Bone marrow (tissue), 2 donors: ENCODE measurements at regions not wholly inside any gene's neighbourhood (a gene's known extent, or its start where the extent isn't known, plus 50 kb on each side); places are given as distances from the start of the nearest gene placed in this dataset.
A peak's percentile ranks its signal among the peaks of the same experiment; 100 is the strongest.

Source experiments
- DNase-seq, 2 donors: peaks; one replicate each; lab custom pipeline; 2025; lab: John Stamatoyannopoulos, UW

DNA sequence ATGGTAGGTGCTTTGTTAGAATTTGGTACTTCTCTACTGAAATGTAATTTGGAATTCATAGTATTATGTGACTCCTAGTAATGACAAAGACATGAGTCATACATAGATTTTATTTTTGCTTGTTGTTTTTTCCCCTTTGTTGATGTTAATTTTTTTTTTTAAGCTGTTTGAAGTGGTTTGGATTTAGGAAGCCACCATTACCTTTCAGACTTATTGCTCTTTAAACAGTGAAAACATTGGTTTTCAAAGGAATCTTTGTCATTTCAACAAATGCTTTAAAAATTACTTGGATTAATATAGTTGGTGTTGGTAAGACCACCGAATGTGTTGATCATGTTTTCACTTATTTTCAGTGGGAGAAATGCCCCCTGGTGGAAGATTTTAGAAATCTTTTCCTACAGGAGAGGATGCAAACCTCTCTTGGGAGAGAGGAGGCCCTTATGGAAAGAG, 170.1 kb upstream of the PITX1 start:
- no peak for DNase-seq

- no peak for DNase-seq
These were observed 169.6 kb upstream of the PITX1 start for GRCh38 chr5:135203593-135204036.

DNA sequence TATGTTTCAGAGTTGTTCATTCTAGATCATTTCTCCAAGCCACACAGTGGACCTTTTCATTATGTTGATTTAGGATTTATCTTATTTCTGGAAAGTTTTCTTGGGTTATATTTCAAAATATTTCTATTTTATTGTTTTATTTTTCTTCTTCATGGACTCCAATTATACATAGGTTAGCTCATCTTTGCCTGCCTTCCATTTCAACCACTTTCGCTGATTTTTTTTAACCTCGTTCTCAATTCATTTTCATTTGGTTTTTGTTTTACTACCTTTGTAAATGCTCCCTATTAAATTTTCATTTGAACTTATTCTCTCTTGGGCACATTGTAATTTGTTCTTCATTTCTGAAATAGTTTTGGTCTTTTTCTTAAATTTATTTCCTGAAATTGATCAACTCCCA, 169.0 kb upstream of the PITX1 start:
- no peak for DNase-seq

GRCh38 chr5:135199919-135200318, 165.9 kb upstream of the PITX1 start:
- DNase-seq, result no peak

GRCh38 chr5:135196483-135196882, 162.5 kb upstream of the PITX1 start:
- no peak for DNase-seq

GRCh38 chr5:135195270-135195608, 161.2 kb upstream of the PITX1 start:
- no peak for DNase-seq

DNA sequence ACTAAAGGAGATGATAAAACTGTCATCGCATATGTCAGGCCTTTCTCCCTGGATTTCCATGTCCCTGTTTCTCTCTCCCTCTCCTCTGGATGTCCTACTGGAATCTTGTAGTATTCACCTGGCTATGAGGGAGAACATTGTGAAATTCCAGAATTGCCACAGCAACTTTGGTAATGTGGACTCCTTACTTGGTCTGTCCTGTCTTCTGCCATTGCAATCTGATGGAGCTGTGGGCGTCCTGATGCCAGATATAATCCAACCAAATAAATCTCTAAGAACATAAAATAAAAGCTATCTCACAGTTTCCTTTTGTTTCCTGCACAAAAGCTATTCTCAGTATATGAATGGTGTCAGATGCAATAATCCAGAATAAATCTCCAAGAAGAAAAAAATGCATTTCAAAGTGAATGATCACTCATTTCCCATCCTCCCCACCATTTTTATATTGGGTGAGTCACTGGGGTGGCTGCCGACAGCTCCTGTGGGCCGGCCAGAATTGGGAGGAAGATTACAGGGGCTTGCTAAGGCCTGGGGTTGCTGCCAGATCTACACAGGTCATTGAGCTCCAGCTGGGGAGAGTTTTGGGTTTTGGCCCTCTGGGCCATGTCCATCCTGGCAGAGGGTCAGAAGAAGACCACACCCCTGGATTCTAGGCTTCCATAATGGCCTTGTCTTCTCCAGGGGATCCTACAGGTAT, 160.7 kb upstream of the PITX1 start:
- no peak for DNase-seq

DNA sequence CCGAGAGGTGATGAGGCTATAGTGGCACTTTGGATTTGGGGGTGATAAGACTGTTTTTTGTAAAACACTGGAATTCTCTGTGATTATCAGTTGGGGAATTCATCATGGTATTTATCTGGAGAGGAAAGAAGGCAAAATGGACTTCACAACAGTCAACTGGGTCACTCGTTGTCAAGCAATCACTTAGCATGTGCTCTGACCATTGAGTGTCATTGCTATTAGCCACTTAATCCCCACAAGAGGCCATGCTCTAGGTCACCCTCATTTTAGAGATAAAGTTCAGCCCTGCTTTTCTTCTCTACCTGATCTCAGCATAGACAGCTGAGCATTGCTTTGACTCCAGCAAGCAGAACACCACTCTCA, 160.1 kb upstream of the PITX1 start:
- DNase-seq, result no peak

DNA sequence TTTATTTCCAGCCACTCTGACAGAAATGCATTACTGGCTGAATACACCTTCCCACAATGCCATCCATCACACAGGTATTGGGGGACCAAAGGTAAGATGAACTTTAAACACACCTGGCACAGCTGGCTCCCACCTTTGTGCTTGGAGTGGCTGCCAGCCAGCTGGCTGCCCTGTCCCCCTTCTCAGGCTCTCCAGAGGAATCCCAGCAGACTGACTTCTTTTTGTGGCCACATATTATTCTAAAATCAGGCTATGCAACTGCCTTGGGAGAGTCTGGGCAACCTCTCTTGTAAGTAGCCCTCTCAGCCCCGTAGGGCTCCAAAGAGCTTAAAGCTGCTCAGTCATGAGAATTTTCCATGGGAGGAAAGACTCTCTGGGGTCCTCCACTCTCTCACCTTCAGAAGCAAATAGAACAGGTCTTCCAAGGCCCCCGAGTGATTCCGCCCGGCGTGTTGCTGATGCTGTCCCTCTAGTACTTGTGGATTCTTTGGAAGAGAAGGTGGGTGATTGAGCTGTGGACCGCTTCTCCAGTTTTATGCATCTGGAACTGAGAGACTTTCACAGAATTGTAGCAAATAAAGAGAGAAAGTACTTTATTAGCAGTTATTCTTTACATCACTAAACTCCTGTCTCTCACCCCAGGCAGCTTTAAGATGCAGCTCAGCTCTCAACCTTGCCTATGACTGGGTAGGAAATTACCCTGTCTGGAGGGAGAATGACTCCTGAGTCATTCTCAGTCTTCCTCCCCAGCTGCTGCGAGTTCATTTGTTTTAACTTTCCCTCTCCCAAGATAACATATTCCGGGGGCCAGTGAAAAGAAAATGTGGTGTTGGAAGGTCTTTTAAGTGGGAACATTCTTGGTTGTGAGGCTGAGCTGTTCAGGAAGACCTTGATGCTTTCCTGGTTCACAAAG, 159.4 kb upstream of the PITX1 start:
- no peak for DNase-seq

- DNase-seq, result no peak
These were observed 158.3 kb upstream of the PITX1 start for GRCh38 chr5:135192351-135192750.

- peak; percentile 18 to 27 for DNase-seq
These were observed 157.2 kb upstream of the PITX1 start for GRCh38 chr5:135191084-135191826.

DNA sequence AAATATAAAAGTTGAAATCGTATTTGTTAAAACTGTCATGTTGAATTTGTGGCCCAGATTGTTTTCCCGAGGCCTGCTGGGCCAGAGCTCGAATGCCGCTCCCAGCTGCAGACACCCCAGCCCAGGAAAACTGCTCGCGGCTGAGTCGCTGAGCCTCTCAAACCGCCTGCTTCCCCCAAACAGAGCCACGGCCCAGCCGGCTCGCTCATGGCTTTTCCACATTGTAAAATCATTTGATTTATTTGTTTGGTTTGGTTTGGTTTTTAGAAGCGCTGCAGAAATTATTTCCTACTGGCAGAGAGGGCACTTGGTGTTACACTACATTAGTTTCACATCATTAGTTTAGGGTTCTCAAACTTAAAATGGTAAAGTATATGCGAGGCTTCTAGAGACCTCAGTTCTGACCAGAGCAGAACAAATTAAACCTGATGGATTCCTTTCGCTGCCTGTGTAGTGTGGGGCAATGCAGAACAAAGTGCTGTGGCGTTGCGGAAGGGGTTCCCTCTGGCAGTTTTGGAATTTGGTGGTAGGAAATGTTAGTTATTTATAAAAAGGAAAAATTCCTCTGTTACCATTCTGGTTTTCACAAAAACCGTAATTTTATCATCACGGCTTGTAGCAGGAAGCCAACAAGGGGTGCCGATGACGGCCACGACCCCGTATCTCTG, 156.5 kb upstream of the PITX1 start:
- DNase-seq, result no peak

GRCh38 chr5:135189024-135189423, 155.0 kb upstream of the PITX1 start:
- no peak for DNase-seq

DNA sequence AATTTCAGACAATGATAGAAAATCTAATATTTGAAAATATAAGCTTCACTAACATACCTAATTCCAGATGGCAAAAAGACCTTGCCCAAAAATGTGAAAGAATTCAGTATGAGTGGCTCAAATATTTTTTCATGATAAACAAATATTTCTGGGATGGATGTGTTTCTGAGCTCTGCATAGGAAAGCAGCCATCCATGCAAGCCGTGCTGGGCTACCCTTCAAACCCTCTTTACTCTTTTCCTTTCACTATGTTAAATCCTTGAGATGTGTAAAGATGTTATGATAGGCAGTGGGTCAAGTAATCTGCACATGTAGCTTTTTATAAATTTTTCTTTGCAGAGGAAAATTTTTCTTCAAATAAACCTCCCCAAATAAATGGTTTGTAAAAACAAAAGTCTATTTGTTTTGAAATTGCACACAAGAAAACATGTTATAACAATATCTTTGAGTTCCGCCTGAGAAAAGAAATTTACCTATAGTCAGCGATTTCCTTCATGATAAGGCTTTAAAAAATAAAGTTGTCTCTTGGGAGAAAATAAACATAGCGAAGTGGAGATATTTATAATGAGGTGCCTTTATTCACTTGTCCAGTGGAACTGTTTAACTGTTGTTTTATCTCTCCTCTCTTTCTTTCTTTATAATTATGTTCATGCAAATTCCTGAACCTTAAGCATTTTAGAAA, 154.3 kb upstream of the PITX1 start:
- DNase-seq, result no peak

DNA sequence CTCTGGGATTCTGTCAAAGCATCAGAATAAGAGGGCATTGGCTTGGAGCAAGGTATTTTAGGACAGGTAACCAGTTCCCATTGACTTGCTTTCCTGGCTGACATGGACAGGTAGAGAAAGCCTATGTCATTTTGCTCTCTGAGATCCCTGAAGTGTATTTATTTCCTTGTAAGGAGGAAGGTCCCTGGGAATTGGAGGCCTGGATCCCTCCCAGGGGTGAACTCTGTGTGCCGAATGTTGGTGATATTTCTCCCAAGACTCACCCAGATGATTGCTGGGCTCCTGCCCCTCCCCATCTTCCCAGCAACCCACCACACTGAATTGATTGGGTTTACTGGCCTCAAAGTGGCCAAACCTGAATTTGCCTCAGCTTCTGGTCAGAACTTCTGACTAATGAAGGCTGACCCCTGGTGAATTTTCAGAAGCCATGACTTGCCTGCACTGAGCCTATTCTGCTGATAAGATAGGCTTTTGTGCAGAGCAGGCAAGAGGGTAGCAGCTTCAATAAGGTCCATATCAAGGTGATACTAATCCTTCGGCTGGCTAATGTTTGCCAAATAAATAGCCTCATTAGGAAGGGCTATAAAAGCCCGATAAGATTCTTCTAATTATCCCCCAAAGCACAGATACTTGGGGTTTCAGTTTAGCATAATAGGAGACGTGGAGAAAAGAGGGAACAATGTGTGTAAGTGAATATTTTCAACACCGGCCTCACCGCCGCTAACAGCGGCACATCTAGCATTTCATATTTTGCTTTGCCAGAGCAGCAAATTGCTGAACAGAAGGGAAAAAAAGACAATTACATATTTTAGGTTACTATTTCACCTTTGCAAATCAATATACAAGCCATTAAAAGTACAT, 152.9 kb upstream of the PITX1 start:
- no peak for DNase-seq

GRCh38 chr5:135185481-135186065, 151.5 kb upstream of the PITX1 start:
- DNase-seq, result no peak

DNA sequence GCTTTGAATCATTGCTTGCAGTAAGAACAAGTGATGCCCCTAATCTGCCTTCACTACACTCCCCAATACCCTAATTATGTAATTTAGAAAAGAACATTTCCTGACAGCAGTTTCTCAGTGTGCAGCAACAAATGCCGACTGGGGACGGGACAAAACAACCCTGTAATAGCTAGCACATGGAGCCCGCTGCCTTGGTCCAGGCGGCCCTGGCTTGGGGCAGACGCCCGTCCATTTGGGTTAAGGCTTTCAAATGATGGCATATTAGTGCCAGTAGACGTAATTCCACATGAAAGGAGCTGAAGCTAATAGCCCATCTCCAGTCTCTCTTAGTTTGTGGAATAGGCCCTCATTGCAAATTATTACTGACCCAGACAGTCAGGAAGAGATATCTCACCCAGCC, 150.6 kb upstream of the PITX1 start:
- DNase-seq, result no peak

- no peak for DNase-seq
These were observed 149.4 kb upstream of the PITX1 start for GRCh38 chr5:135183464-135183863.

DNA sequence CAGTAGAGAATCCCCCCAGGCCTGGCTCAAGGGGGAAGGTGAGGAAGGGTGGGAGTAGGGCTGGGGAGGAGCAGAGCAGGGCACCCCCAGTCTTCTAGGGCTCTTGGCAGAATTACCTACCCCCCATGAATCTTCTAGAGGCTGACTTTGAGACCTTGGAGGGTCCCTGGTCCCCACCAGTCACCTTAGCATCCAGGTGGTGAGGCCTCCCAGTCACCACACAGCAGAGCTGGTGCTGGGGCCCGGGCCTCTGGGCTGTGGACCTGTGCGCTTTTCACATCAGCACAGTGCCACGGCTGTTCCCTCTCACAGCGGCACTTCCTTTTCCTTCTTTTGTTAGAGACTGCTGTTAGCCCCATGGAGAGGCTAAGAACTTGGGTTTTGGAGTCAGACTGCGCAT, 148.6 kb upstream of the PITX1 start:
- no peak for DNase-seq

- DNase-seq, result no peak
These were observed 147.6 kb upstream of the PITX1 start for GRCh38 chr5:135181653-135182052.
